C1 segment of cervical spinal cord (tissue), 14 donors: ENCODE measurements at regions not wholly inside any gene's neighbourhood (a gene's known extent, or its start where the extent isn't known, plus 50 kb on each side); places are given as distances from the start of the nearest gene placed in this dataset.

Experiments used
- DNase-seq, 14 donors: peaks; one replicate each; lab custom pipeline; 2025; lab: John Stamatoyannopoulos, UW

GRCh38 chr4:133476063-133476462, 327.0 kb downstream of the PCDH10 start:
- no peak for DNase-seq

- no peak for DNase-seq
Observed at GRCh38 chr4:133474501-133474900, 325.4 kb downstream of the PCDH10 start.

DNA sequence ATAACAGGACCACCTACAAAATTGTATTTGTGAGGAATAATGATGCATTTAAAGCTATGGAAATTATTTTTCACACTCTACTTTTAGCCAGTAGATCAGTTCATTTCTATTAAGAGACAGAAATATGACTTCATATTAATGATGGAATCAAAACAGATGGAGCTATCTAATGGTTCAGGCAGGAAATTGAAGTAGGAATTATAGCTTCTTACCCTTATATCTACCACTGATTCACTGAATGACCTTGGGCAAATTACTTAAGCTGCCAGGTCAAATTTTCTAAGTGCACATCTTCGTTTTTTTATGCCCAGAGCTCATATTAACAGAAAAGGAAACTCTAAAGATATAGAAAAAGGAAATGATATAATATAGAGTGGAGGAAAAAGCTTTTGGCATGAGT, 323.1 kb downstream of the PCDH10 start:
- no peak for DNase-seq

- DNase-seq = no peak
Observed at GRCh38 chr4:133467290-133467947, 318.3 kb downstream of the PCDH10 start.

- no peak for DNase-seq
Observed at GRCh38 chr4:133465022-133465421, 315.9 kb downstream of the PCDH10 start.

GRCh38 chr4:133464311-133464710, 315.2 kb downstream of the PCDH10 start:
- no peak for DNase-seq

DNA sequence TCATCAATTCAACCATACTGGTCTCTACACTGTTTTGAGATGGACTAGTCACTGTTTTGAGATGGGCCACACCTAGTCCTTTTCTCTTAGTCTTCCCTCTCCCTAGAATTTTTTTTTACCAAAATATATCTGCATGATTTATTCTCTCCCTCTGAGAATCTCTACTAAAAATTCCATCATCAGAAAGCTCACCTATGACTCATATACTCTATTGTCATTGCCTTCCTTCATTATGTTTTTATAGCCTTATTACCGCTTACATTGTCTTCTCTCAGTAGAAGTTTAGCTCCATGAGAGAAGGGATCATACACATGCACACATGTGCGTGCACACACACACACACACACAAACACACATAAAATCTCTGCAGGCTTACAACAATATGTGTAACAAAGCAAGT, 303.6 kb downstream of the PCDH10 start:
- DNase-seq = no peak

- DNase-seq = no peak
Observed at GRCh38 chr4:133450813-133451212, 301.7 kb downstream of the PCDH10 start.

GRCh38 chr4:133440404-133440803, 291.3 kb downstream of the PCDH10 start:
- no peak for DNase-seq

GRCh38 chr4:133439830-133440229, 290.7 kb downstream of the PCDH10 start:
- no peak for DNase-seq

DNA sequence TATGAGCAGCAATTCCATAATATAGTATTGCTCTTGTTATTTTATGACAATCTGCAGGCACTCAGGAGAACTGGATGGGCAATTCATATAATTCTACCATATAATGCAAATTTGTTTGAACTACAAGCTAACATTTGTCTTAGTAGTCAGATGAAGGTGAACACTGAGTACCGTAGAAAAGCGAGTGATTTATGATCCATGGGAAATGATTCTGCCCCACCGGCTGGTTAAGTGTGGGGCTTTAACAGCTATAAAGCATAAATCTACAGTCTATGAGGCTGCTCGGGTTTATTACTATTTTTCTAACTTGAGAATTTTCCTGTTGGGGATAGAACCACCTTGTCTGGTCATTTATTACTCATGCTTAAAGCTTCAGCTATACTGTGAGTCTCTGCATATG, 275.5 kb downstream of the PCDH10 start:
- DNase-seq = no peak

- no peak for DNase-seq
Observed at GRCh38 chr4:133403913-133404312, 254.8 kb downstream of the PCDH10 start.

DNA sequence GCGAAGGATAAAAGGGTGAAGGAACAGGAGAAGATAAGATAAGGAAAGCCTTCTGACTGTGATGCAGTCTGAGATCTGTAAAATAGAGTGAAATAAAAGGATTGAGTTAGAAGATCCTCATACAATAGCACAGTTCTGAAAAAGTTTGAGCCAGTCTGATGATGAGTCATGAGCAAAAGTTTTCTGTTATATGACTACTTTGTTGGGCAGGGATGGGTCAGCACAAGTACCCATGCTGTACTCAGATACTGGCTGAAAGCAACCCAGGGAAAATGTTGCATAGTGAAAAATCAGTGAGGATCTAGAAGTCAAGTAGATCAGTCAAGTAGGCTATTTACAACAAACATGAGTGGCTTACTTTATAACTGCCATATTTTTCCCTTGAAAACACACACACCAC, 253.5 kb downstream of the PCDH10 start:
- DNase-seq = no peak

DNA sequence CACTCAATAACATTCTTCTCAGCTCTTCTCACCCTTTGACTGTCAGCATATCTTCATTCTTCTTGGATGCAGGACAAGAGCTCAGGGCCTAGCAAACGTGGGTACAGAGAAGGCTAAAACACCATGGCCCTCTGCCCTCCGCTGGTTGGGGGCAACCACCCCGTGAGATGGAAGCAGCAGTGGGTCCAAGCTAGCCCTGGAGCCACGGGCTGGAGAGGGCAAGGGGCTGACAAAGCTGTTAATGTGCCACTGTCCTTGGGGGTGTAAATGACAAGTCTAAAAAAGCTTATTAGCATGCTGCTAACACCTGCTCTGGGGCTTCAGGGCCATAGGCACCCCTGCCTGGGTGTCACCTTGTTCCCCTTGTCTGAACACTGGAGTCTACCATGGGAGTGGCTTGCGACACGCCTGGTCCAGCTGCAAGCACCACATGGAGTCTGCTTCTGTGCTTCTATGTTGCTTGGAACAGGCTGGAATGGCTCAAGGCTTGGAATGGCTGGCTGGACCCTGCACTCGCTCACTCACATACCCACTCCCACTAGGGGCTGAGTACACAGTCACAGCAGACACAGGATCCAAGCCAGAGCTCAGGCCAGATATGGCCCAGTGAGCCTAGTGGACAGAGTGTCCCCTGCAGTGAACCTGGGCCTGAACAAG, 246.0 kb downstream of the PCDH10 start:
- no peak for DNase-seq

GRCh38 chr4:133390198-133390855, 241.2 kb downstream of the PCDH10 start:
- no peak for DNase-seq

GRCh38 chr4:133389029-133389428, 239.9 kb downstream of the PCDH10 start:
- no peak for DNase-seq

- no peak for DNase-seq
Observed at GRCh38 chr4:133385161-133385954, 236.3 kb downstream of the PCDH10 start.

GRCh38 chr4:133379681-133380438, 230.8 kb downstream of the PCDH10 start:
- no peak for DNase-seq

DNA sequence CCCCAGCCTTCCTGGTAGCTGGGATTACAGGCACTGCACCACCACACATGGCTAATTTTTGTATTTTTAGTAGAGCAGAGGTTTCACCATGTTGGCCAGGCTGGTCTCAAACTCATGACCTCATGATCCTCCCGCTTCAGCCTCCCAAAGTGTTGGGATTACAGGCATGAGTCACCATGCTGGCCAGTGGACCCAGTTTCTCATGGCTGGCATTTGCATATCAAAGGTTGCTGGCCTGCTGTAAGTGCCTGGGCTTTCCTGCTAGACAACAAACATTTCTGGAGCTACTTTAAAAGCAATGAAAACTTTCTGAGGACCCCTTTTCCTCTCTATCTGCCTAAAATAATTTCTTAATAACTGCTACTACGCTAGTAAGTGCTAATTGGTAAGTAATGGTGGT, 228.2 kb downstream of the PCDH10 start:
- DNase-seq = no peak

DNA sequence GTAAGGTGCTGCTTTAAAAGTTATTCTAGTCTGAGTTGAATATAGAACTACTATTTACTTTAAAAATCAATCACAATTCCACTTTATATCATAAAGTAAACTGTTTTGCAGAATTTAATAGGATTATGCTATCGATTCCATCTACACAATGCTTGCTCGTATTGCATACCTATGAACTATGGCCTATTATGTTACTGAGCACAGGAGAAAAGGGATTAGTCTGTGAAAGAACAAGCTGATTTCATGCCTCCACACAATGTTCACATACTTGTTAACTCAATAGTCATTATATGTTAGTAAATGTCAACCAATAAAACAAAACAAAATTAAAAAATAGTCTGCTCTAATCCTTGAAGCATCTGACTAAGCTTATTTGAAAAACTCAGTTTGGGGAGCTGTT, 223.6 kb downstream of the PCDH10 start:
- DNase-seq = no peak

GRCh38 chr4:133355633-133356032, 206.5 kb downstream of the PCDH10 start:
- no peak for DNase-seq

DNA sequence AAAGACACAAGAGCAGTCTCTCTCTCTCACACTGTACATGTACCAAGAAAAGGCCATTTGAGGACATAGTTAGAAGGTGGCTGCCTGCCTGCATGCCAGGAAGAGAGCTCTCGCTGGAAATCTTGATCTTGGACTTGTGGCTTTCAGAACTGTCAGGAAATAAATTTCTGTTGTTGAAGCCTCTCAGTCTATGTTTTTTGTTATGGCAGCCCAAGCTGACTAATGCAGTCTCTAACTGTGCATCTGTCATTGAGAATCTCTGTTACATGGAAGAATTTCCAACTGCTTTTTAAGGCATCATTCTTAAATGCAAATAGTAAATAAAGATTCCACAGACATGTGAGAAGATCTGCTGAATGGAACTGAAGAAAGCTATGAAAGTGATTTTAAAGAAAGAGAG, 198.3 kb downstream of the PCDH10 start:
- no peak for DNase-seq
